ENCODE measurements at regions not wholly inside any gene's neighbourhood (a gene's known extent, or its start where the extent isn't known, plus 50 kb on each side); places are given as distances from the start of the nearest gene placed in this dataset.
"Not testable (repeated sequence)": the region's sequence is repeated elsewhere in the genome, so short reads cannot be mapped to it uniquely, and the experiment has no call there.

GRCh38 chr2:106257135-106257534, 63.0 kb upstream of the UXS1 start:
- Mint-ChIP-seq H3K4me3 (ENCODE audit: low read depth) (no peak overlapping the region), H3K27me3 (no peaks in the 10 kb centered on the region)

GRCh38 chr2:106249157-106249828, 55.2 kb upstream of the UXS1 start:
- H3K4me1 Mint-ChIP-seq (ENCODE audit: low read depth); H3K36me3 Mint-ChIP-seq (ENCODE audit: insufficient read depth); H3K9me3 Mint-ChIP-seq (ENCODE audit: low read depth); DNase-seq (ENCODE audit: low spot score, unreplicated experiment); H3K4me3 Mint-ChIP-seq (ENCODE audit: low read depth); H3K27ac Mint-ChIP-seq; H3K27me3 Mint-ChIP-seq: not testable (repeated sequence)

More at GRCh38 chr2:106257135-106257534, 63.0 kb upstream of the UXS1 start:
- no peaks in the 10 kb centered on the region for H3K36me3 Mint-ChIP-seq (ENCODE audit: insufficient read depth)
- H3K4me1 Mint-ChIP-seq (ENCODE audit: low read depth) = no peaks in the 10 kb centered on the region
- no peak for DNase-seq (ENCODE audit: low spot score, unreplicated experiment)
- no peak for TF ChIP-seq CTCF (IDR thresholded peaks at IDR 0.05; ENCODE audit: unreplicated experiment)
- peaks cover 3% of the 10 kb centered on the region for H3K9me3 Mint-ChIP-seq (ENCODE audit: low read depth)
- H3K27ac Mint-ChIP-seq = no peak overlapping the region

- not testable (repeated sequence) for H3K4me3 Mint-ChIP-seq (ENCODE audit: low read depth)
Measured at GRCh38 chr2:106248548-106249151, 54.5 kb upstream of the UXS1 start.

More at GRCh38 chr2:106248548-106249151, 54.5 kb upstream of the UXS1 start:
- not testable (repeated sequence) for H3K27me3 Mint-ChIP-seq; H3K4me1 Mint-ChIP-seq (ENCODE audit: low read depth); H3K9me3 Mint-ChIP-seq (ENCODE audit: low read depth); H3K36me3 Mint-ChIP-seq (ENCODE audit: insufficient read depth); H3K27ac Mint-ChIP-seq; DNase-seq (ENCODE audit: low spot score, unreplicated experiment)
- peak; percentile 51 for TF ChIP-seq CTCF (IDR thresholded peaks at IDR 0.05; ENCODE audit: unreplicated experiment)
